Tibial nerve (tissue), 4 donors: ENCODE measurements at regions not wholly inside any gene's neighbourhood (a gene's known extent, or its start where the extent isn't known, plus 50 kb on each side); places are given as distances from the start of the nearest gene placed in this dataset.

Experiments used
- DNase-seq, 2 donors: peaks; one replicate each; pipeline ENCODE4 v3.0.0-alpha.2; 2019; ENCODE audit warnings: low spot score in 2 of 2
- H3K27ac ChIP-seq, 4 donors: fragments of 200-600 bp; sonication (generic) in 3 of 4; one replicate each; pipeline ENCODE4 v1.5.1; 2017 to 2019; ENCODE audit warnings: mild to moderate bottlenecking in 1 of 4
- H3K27me3 ChIP-seq, 2 donors: fragments of 200-600 bp; sonication (generic) in 1 of 2; one replicate each; pipeline versions ENCODE4 v1.5.1 to v1.6.0; 2017 to 2019
- H3K36me3 ChIP-seq, 3 donors: fragments of 200-600 bp; sonication (generic); one replicate each; pipeline ENCODE4 v1.5.1; 2018 to 2019
- H3K4me1 ChIP-seq, 4 donors: fragments of 200-600 bp; sonication (generic) in 3 of 4; one replicate each; pipeline ENCODE4 v1.5.1; 2017 to 2019
- H3K4me3 ChIP-seq, 4 donors: fragments of 200-600 bp; sonication (generic) in 3 of 4; one replicate each; pipeline ENCODE4 v1.5.1; 2017 to 2019; ENCODE audit warnings: mild to moderate bottlenecking in 1 of 4, moderate library complexity in 1 of 4
- H3K9me3 ChIP-seq, 4 donors: fragments of 200-600 bp; sonication (generic) in 3 of 4; one replicate each; pipeline ENCODE4 v1.5.1; 2017 to 2019
- EP300 ChIP-seq, 2 donors: sonication (generic); formaldehyde crosslinking; IDR thresholded peaks; one replicate each; pipeline ENCODE4 v1.6.1; 2017; ENCODE audit warnings: antibody characterized with exemption in 2 of 2, mild to moderate bottlenecking in 1 of 2
- POLR2A ChIP-seq, 2 donors: fragments of 450-650 bp; IDR thresholded peaks; one replicate each; pipeline ENCODE4 v1.6.1; 2017; ENCODE audit warnings: antibody characterized with exemption in 2 of 2, mild to moderate bottlenecking in 2 of 2, moderate library complexity in 2 of 2
- WGBS, 2 donors: methylation state at CpG; one replicate each; pipeline ENCODE4 v1.1.5; 2018; 5-methylcytosine and 5-hydroxymethylcytosine counted together
- TF ChIP-seq, protein P1 (sequence below), 5 experiments: fragments of 200-600 bp in 3 of 5; fragments of 450-650 bp in 2 of 5; sonication (generic) in 3 of 5; IDR thresholded peaks; one replicate each; pipeline ENCODE4 v1.5.1; 2016 to 2019; ENCODE audit warnings: antibody characterized with exemption in 5 of 5, mild to moderate bottlenecking in 3 of 5, moderate library complexity in 2 of 5

DNA sequence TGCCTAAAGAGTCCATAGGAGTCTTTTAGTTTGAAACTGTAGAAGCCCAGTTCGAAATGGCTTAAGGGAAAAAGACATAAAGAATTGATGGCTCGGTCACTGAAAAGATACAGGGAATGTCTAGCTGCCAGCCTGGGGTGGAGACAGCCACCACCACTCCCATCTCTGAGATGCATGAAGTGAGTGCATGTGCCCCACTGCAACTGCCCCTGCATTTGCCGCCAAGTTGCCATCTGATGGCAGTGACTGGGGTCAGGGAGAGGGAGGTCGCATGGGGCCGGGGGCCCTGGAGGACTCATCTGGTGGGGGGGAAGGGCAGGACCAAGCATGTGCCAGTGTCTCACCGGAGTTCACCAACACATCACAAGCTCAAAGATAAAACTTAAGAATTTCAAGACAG is 385.8 kb upstream of the SULF2 start:
- TF ChIP-seq POLR2A (IDR thresholded peaks at IDR 0.05) (no peak), EP300 (IDR thresholded peaks at IDR 0.05) (no peak)
- TF ChIP-seq, protein P1, sequence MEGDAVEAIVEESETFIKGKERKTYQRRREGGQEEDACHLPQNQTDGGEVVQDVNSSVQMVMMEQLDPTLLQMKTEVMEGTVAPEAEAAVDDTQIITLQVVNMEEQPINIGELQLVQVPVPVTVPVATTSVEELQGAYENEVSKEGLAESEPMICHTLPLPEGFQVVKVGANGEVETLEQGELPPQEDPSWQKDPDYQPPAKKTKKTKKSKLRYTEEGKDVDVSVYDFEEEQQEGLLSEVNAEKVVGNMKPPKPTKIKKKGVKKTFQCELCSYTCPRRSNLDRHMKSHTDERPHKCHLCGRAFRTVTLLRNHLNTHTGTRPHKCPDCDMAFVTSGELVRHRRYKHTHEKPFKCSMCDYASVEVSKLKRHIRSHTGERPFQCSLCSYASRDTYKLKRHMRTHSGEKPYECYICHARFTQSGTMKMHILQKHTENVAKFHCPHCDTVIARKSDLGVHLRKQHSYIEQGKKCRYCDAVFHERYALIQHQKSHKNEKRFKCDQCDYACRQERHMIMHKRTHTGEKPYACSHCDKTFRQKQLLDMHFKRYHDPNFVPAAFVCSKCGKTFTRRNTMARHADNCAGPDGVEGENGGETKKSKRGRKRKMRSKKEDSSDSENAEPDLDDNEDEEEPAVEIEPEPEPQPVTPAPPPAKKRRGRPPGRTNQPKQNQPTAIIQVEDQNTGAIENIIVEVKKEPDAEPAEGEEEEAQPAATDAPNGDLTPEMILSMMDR (IDR thresholded peaks at IDR 0.05) = no peak
- H3K36me3 ChIP-seq = no peaks in the 10 kb centered on the region
- H3K27me3 ChIP-seq = no peaks in the 10 kb centered on the region
- no peak for DNase-seq
- H3K27ac ChIP-seq = no peak overlapping the region
- peaks cover 0 to 18% (median 0%) of the 10 kb centered on the region in 4 donors for H3K9me3 ChIP-seq
- H3K4me1 ChIP-seq = no peaks in the 10 kb centered on the region
- no peak overlapping the region for H3K4me3 ChIP-seq
- 69 to 72% methylated on average over 6 of the region's 6 CpGs for WGBS, 2 donors

GRCh38 chr20:48170625-48171024 is 385.3 kb upstream of the SULF2 start:
- no peak overlapping the region for H3K4me3 ChIP-seq
- WGBS, 2 donors = 87 to 89% methylated on average over 2 of the region's 2 CpGs
- peaks cover 0 to 18% (median 0%) of the 10 kb centered on the region in 4 donors for H3K9me3 ChIP-seq
- no peaks in the 10 kb centered on the region for H3K36me3 ChIP-seq
- no peaks in the 10 kb centered on the region for H3K4me1 ChIP-seq
- TF ChIP-seq POLR2A (IDR thresholded peaks at IDR 0.05) (no peak), EP300 (IDR thresholded peaks at IDR 0.05) (no peak)
- TF ChIP-seq, protein P1 (IDR thresholded peaks at IDR 0.05) = no peak
- no peak for DNase-seq
- H3K27me3 ChIP-seq = no peaks in the 10 kb centered on the region
- H3K27ac ChIP-seq = no peak overlapping the region

DNA sequence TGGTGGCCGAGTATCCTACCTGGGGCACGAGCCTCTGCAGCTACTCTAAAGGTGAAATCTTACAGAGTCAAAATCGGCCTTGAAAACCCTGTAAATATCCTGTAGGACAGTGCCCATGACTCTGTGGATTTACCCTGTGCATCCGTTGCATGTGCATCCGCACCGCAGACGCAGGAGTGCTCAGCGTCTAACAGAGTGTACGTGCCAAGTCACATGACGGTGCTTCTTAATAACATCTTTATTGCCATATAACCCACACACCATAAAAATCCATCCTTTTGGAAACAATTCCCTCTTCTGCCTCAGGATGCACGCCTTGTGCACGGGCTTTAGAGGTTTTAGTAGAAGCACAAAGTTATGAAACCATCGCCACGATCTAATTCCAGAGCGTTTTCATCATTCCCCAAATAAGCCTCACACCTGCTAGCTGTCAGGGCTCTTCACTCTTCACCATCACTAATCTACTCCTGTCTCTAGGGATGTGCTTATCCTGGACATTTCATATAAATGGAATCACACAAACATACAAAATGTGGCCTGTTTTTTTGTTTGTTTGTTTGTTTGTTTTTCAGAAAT is 384.5 kb upstream of the SULF2 start:
- Histone ChIP-seq H3K36me3 (no peaks in the 10 kb centered on the region), H3K27me3 (no peaks in the 10 kb centered on the region), H3K27ac (no peak overlapping the region), H3K4me1 (no peaks in the 10 kb centered on the region), H3K4me3 (no peak overlapping the region), H3K9me3 (peaks cover 0 to 18% (median 0%) of the 10 kb centered on the region in 4 donors)
- DNase-seq = no peak
- 79% methylated on average over 15 of the region's 15 CpGs for WGBS, 2 donors
- no peak for TF ChIP-seq POLR2A (IDR thresholded peaks at IDR 0.05)
- TF ChIP-seq EP300 (IDR thresholded peaks at IDR 0.05) = no peak
- TF ChIP-seq, protein P1 (IDR thresholded peaks at IDR 0.05) = no peak

GRCh38 chr20:48166082-48166835 is 381.0 kb upstream of the SULF2 start:
- DNase-seq = no peak
- WGBS, 2 donors = 54 to 61% methylated on average over 10 of the region's 10 CpGs
- no peak overlapping the region for H3K4me3 ChIP-seq
- H3K27me3 ChIP-seq = no peaks in the 10 kb centered on the region
- peaks cover 0 to 5% (median 0%) of the 10 kb centered on the region in 4 donors for H3K4me1 ChIP-seq
- TF ChIP-seq POLR2A (IDR thresholded peaks at IDR 0.05) (no peak), EP300 (IDR thresholded peaks at IDR 0.05) (no peak)
- TF ChIP-seq, protein P1 (IDR thresholded peaks at IDR 0.05) = no peak
- no peaks in the 10 kb centered on the region for H3K9me3 ChIP-seq
- H3K36me3 ChIP-seq = no peaks in the 10 kb centered on the region
- H3K27ac ChIP-seq = no peak overlapping the region

DNA sequence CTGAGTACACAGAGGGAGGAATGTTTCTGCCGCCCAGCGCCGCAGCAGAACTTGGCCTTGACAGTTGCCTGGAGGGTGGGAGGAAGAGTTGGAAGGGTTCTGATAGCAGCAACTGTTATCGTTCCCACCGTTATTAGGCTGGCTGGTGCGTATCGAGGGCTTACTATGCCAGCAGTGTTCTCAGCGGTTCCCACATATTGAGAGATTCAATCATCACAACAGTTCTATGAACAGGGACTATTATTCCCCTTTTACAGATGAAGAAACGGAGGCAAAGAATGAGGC is 380.1 kb upstream of the SULF2 start:
- Histone ChIP-seq H3K27ac (no peak overlapping the region), H3K27me3 (no peaks in the 10 kb centered on the region), H3K4me3 (no peak overlapping the region), H3K9me3 (no peaks in the 10 kb centered on the region), H3K4me1 (peaks cover 0 to 5% (median 0%) of the 10 kb centered on the region in 4 donors), H3K36me3 (no peaks in the 10 kb centered on the region)
- DNase-seq = no peak
- TF ChIP-seq EP300 (IDR thresholded peaks at IDR 0.05) = no peak
- TF ChIP-seq, protein P1 (IDR thresholded peaks at IDR 0.05) = no peak
- TF ChIP-seq POLR2A (IDR thresholded peaks at IDR 0.05) = no peak
- 53 to 59% methylated on average over 9 of the region's 9 CpGs for WGBS, 2 donors
